Gastrocnemius medialis (tissue), 4 donors: ENCODE measurements at regions not wholly inside any gene's neighbourhood (a gene's known extent, or its start where the extent isn't known, plus 50 kb on each side); places are given as distances from the start of the nearest gene placed in this dataset.

ENCODE experiments used
- ATAC-seq, 2 donors: fragments of 150-250 bp; one replicate each; pipeline ENCODE4 v1.9.1; 2016
- DNase-seq, 2 donors: peaks; one replicate each; pipeline ENCODE4 v3.0.0-alpha.2; 2019
- H3K27ac ChIP-seq, 4 donors: fragments of 200-600 bp; sonication (generic); 1 replicate in 1 of 4; 2 replicates in 3 of 4; pipeline ENCODE4 v1.5.1; 2016 to 2018; ENCODE audit warnings: mild to moderate bottlenecking in 2 of 4, moderate library complexity in 1 of 4
- H3K27me3 ChIP-seq, 3 donors: fragments of 200-600 bp; sonication (generic) in 2 of 3; 1 replicate in 1 of 3; 2 replicates in 2 of 3; pipeline versions ENCODE4 v1.5.1 to v1.6.0; 2016 to 2019; ENCODE audit warnings: mild to moderate bottlenecking in 1 of 3, moderate library complexity in 1 of 3
- H3K36me3 ChIP-seq, 2 donors: fragments of 200-600 bp; sonication (generic) in 1 of 2; one replicate each; pipeline ENCODE4 v1.5.1; 2017 to 2018
- H3K4me1 ChIP-seq, 2 donors: fragments of 200-600 bp; sonication (generic) in 1 of 2; one replicate each; pipeline ENCODE4 v1.5.1; 2016 to 2017; ENCODE audit warnings: mild to moderate bottlenecking in 2 of 2
- H3K4me3 ChIP-seq, 4 donors: fragments of 200-600 bp; sonication (generic) in 3 of 4; 1 replicate in 1 of 4; 2 replicates in 3 of 4; pipeline ENCODE4 v1.5.1; 2016 to 2019; ENCODE audit warnings: mild to moderate bottlenecking in 2 of 4
- H3K9me3 ChIP-seq, 3 donors: fragments of 200-600 bp; sonication (generic) in 2 of 3; 1 replicate in 1 of 3; 2 replicates in 2 of 3; pipeline ENCODE4 v1.5.1; 2016 to 2019
- POLR2A ChIP-seq, 2 donors: fragments of 450-650 bp; IDR thresholded peaks; one replicate each; pipeline ENCODE4 v1.6.1; 2017; ENCODE audit warnings: antibody characterized with exemption in 2 of 2, mild to moderate bottlenecking in 2 of 2, moderate library complexity in 2 of 2
- in situ Hi-C, 4 donors: fragments of 200-750 bp; cut with MboI; loops; one replicate each; pipeline versions ENCODE4 v1.15.0 to v1.8.0; 2017; ENCODE audit warnings: low sequenced_read_pairs in 4 of 4
- intact Hi-C: fragments of 100-400 bp; cut with DNase I; formaldehyde crosslinking; loops from one replicate; pipeline ENCODE4 v1.15.1; 2023; ENCODE audit warnings: low total_unique reads
- TF ChIP-seq, protein P1 (sequence below), 5 experiments: fragments of 450-650 bp in 3 of 5; fragments of 200-600 bp in 2 of 5; sonication (generic) in 2 of 5; IDR thresholded peaks in 4 of 5; conservative IDR thresholded peaks in 1 of 5; 1 replicate in 4 of 5; 2 replicates in 1 of 5; pipeline ENCODE4 v1.5.1; 2016 to 2019; ENCODE audit warnings: antibody characterized with exemption in 5 of 5, mild to moderate bottlenecking in 3 of 5, moderate library complexity in 3 of 5

DNA sequence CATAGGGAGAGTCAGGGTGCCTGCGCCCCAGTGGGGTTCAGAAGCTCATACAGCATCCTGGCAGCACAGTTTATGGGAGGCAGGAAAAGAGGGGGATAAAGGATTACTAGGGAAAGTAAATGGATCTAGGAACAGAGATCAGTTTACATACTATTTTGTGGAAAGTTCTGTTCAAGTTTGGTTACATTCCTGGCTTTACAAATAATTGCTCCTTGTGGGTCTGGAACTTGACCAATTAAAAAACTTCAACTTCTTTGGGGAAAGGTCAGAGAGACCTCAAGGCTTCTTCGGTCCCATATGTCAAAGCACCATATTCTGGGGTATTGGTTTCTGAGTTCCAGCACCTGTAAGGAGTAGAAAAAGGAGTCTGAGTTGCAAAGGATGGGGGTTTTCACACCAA, 64.1 kb downstream of the ZDHHC19 start:
- Histone ChIP-seq H3K36me3 (no peaks in the 10 kb centered on the region), H3K4me3 (no peak overlapping the region), H3K4me1 (peaks cover 4 to 13% of the 10 kb centered on the region in 2 donors), H3K9me3 (no peaks in the 10 kb centered on the region), H3K27ac (no peak overlapping the region), H3K27me3 (no peaks in the 10 kb centered on the region)
- intact Hi-C loops (no loop called here), in situ Hi-C loops (no loop called here)
- no peak for DNase-seq
- ATAC-seq = no peak
- TF ChIP-seq POLR2A (IDR thresholded peaks at IDR 0.05) = no peak
- TF ChIP-seq, protein P1, sequence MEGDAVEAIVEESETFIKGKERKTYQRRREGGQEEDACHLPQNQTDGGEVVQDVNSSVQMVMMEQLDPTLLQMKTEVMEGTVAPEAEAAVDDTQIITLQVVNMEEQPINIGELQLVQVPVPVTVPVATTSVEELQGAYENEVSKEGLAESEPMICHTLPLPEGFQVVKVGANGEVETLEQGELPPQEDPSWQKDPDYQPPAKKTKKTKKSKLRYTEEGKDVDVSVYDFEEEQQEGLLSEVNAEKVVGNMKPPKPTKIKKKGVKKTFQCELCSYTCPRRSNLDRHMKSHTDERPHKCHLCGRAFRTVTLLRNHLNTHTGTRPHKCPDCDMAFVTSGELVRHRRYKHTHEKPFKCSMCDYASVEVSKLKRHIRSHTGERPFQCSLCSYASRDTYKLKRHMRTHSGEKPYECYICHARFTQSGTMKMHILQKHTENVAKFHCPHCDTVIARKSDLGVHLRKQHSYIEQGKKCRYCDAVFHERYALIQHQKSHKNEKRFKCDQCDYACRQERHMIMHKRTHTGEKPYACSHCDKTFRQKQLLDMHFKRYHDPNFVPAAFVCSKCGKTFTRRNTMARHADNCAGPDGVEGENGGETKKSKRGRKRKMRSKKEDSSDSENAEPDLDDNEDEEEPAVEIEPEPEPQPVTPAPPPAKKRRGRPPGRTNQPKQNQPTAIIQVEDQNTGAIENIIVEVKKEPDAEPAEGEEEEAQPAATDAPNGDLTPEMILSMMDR (IDR thresholded peaks at IDR 0.05 in 4 of 5, conservative IDR thresholded peaks at IDR 0.05 in 1 of 5) = no peak

GRCh38 chr3:196145468-196146262, 63.8 kb upstream of the TFRC start:
- in situ Hi-C loops (no loop called here), intact Hi-C loops (no loop called here)
- ATAC-seq = no peak
- no peaks in the 10 kb centered on the region for H3K36me3 ChIP-seq
- H3K27me3 ChIP-seq = no peaks in the 10 kb centered on the region
- peaks cover 4 to 13% of the 10 kb centered on the region in 2 donors for H3K4me1 ChIP-seq
- H3K4me3 ChIP-seq = no peak overlapping the region
- no peak for DNase-seq
- H3K9me3 ChIP-seq = no peaks in the 10 kb centered on the region
- H3K27ac ChIP-seq = no peak overlapping the region
- TF ChIP-seq, protein P1 (IDR thresholded peaks at IDR 0.05 in 4 of 5, conservative IDR thresholded peaks at IDR 0.05 in 1 of 5) = no peak
- no peak for TF ChIP-seq POLR2A (IDR thresholded peaks at IDR 0.05)

DNA sequence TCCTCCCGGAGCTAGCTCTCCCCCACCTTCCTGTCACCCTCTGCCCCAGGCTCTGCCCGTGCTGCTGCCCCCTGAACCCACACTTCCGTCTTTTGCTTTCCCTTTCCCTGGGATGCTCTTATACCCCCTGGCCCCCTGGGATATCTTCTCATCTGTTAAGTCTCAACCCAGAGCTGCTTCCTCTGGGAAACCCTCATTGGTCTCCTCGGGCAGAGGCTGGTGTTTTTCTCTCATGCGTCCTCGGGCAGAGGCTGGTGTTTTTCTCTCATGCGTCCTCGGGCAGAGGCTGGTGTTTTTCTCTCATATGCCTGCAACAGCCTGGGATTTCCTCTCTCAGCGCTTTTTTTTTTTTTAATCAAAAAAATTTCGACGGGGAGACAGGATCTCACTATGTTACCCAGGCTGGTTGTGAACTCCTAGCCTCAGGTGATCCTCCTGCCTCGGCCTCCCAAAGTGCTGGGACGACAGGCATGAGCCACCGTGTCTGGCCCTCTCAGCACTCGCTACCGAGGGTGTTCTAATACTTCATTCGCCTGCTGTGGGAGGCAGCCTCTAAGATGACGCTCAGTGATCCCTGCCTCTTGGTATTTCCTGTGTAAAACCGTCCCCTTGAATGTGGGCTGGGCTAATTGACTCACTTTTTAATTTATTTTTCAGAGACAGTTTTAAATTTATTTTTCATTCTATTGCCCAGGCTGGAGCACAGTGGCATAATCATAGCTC, 62.7 kb upstream of the TFRC start:
- H3K36me3 ChIP-seq = no peaks in the 10 kb centered on the region
- in situ Hi-C loops = no loop called here
- no peak overlapping the region for H3K4me3 ChIP-seq
- DNase-seq (no peak), ATAC-seq (no peak)
- H3K27ac ChIP-seq = no peak overlapping the region
- H3K4me1 ChIP-seq = peaks cover 0 to 5% of the 10 kb centered on the region in 2 donors
- intact Hi-C loops = no loop called here
- no peaks in the 10 kb centered on the region for H3K9me3 ChIP-seq
- no peaks in the 10 kb centered on the region for H3K27me3 ChIP-seq
- no peak for TF ChIP-seq POLR2A (IDR thresholded peaks at IDR 0.05)
- TF ChIP-seq, protein P1 (IDR thresholded peaks at IDR 0.05 in 4 of 5, conservative IDR thresholded peaks at IDR 0.05 in 1 of 5) = no peak

GRCh38 chr3:196143708-196144382, 62.0 kb upstream of the TFRC start:
- H3K36me3 ChIP-seq = no peaks in the 10 kb centered on the region
- TF ChIP-seq, protein P1 (IDR thresholded peaks at IDR 0.05 in 4 of 5, conservative IDR thresholded peaks at IDR 0.05 in 1 of 5) = no peak
- TF ChIP-seq POLR2A (IDR thresholded peaks at IDR 0.05) = no peak
- DNase-seq (no peak), ATAC-seq (no peak)
- H3K27me3 ChIP-seq = no peaks in the 10 kb centered on the region
- intact Hi-C loops = no loop called here
- H3K4me3 ChIP-seq = no peak overlapping the region
- peaks cover 0 to 5% of the 10 kb centered on the region in 2 donors for H3K4me1 ChIP-seq
- no peak overlapping the region for H3K27ac ChIP-seq
- in situ Hi-C loops = no loop called here
- H3K9me3 ChIP-seq = no peaks in the 10 kb centered on the region
